ENCODE measurements at regions not wholly inside any gene's neighbourhood (a gene's known extent, or its start where the extent isn't known, plus 50 kb on each side); places are given as distances from the start of the nearest gene placed in this dataset.

- DNase-seq (ENCODE audit: low read depth in 1 of 2, low spot score in 1 of 2) (no peak), FAIRE-seq (no peak), ATAC-seq (no peak)
- no peak for TF ChIP-seq POLR2A (IDR thresholded peaks at IDR 0.05; ENCODE audit: low read length)
- TF ChIP-seq RNF2 (IDR thresholded peaks at IDR 0.05; ENCODE audit: borderline replicate concordance, low read depth), result no peak
- TF ChIP-seq EHMT2 (IDR thresholded peaks at IDR 0.05; ENCODE audit: low read depth), result no peak
- no peak for TF ChIP-seq KDM1A (IDR thresholded peaks at IDR 0.05; ENCODE audit: low read depth)
- no peak for TF ChIP-seq CTCF (IDR thresholded peaks at IDR 0.05)
- ChIA-PET POLR2A (no interaction called here), CTCF (interaction anchor here (1.3 to 4.7 kb wide), 3 partner anchors 10 to 81 kb away, joined by 3 to 23 read pairs (median 18); no protein-coding TSS in a partner anchor)
- Histone ChIP-seq H3K9me3 (peaks cover 30% of the 10 kb centered on the region), H3K4me1 (peaks cover 7% of the 10 kb centered on the region; the same call in 2 of the 3 replicates), H3K4me2 (no peak overlapping the region), H3K4me3 (no peak overlapping the region), H3K27ac (no peak overlapping the region)
These were observed 71.6 kb upstream of the ALOX12 start for GRCh38 chr17:6924208-6924607.

GRCh38 chr17:6926667-6927066 is 69.2 kb upstream of the ALOX12 start:
- DNase-seq (ENCODE audit: low read depth in 1 of 2, low spot score in 1 of 2) (no peak), FAIRE-seq (no peak), ATAC-seq (no peak)
- peaks cover 7% of the 10 kb centered on the region; the same call in 2 of the 3 replicates for H3K4me1 ChIP-seq
- H3K9me3 ChIP-seq, result peaks cover 30% of the 10 kb centered on the region
- no peak for TF ChIP-seq MAZ (IDR thresholded peaks at IDR 0.05; ENCODE audit: borderline replicate concordance, low read depth, low read length)
- TF ChIP-seq CBX2 (IDR thresholded peaks at IDR 0.05; ENCODE audit: borderline replicate concordance, low read depth), result no peak
- TF ChIP-seq FOSL2 (IDR thresholded peaks at IDR 0.05), result no peak
- TF ChIP-seq FOSL2 (CRISPR knock-in tag; IDR thresholded peaks at IDR 0.05), result no peak
- no peak for TF ChIP-seq JUN (IDR thresholded peaks at IDR 0.05)
- no peak for TF ChIP-seq EP300 (IDR thresholded peaks at IDR 0.05)
- TF ChIP-seq KDM1A (IDR thresholded peaks at IDR 0.05; ENCODE audit: low read depth), result no peak
- no peak for TF ChIP-seq CHD4 (IDR thresholded peaks at IDR 0.05; ENCODE audit: borderline replicate concordance)
- TF ChIP-seq ZNF302 (CRISPR knock-in tag; IDR thresholded peaks at IDR 0.05), result no peak
- TF ChIP-seq HMGXB4 (CRISPR knock-in tag; IDR thresholded peaks at IDR 0.05; ENCODE audit: borderline replicate concordance), result no peak
- TF ChIP-seq USF2 (IDR thresholded peaks at IDR 0.05), result no peak
- no peak for TF ChIP-seq KDM5A (IDR thresholded peaks at IDR 0.05)
- no peak for TF ChIP-seq NPAS2 (CRISPR knock-in tag; IDR thresholded peaks at IDR 0.05; ENCODE audit: borderline replicate concordance)
- no peak for TF ChIP-seq BHLHE40 (IDR thresholded peaks at IDR 0.05; ENCODE audit: low read depth, low read length)
- TF ChIP-seq FOSB (CRISPR knock-in tag; IDR thresholded peaks at IDR 0.05), result no peak
- no peak for TF ChIP-seq MYC (IDR thresholded peaks at IDR 0.05; ENCODE audit: borderline replicate concordance, low read length)
- TF ChIP-seq TFCP2L1 (CRISPR knock-in tag; IDR thresholded peaks at IDR 0.05), result no peak
- H3K4me2 ChIP-seq, result no peak overlapping the region
- H3K4me3 ChIP-seq, result no peak overlapping the region
- ChIA-PET CTCF (interaction anchor here (0.9 to 4.1 kb wide), 9 partner anchors 11 to 96 kb away, joined by 3 to 26 read pairs (median 4); no protein-coding TSS in a partner anchor), POLR2A (no interaction called here)
- 32% methylated on average over 2 of the region's 2 CpGs for WGBS (ENCODE audit: missing lambda C conversion rate)
- H3K27ac ChIP-seq, result no peak overlapping the region

Data from A549 (cell line).